Vagina (tissue), 2 donors: ENCODE measurements at regions not wholly inside any gene's neighbourhood (a gene's known extent, or its start where the extent isn't known, plus 50 kb on each side); places are given as distances from the start of the nearest gene placed in this dataset.

Source experiments
- POLR2A ChIP-seq, 2 donors: fragments of 450-650 bp; IDR thresholded peaks; one replicate each; pipeline ENCODE4 v1.6.1; 2017; ENCODE audit warnings: antibody characterized with exemption in 2 of 2, mild to moderate bottlenecking in 2 of 2, moderate library complexity in 2 of 2
- POLR2AphosphoS5 ChIP-seq, 2 donors: sonication (generic); formaldehyde crosslinking; IDR thresholded peaks; one replicate each; pipeline ENCODE4 v1.9.0; 2017; ENCODE audit warnings: antibody characterized with exemption in 2 of 2, mild to moderate bottlenecking in 2 of 2, low read depth in 1 of 2; ENCODE audit not compliant: insufficient read depth in 1 of 2
- TF ChIP-seq, protein P1 (sequence below), 3 experiments: fragments of 450-650 bp in 2 of 3; fragments of 200-600 bp in 1 of 3; sonication (generic) in 1 of 3; IDR thresholded peaks; one replicate each; pipeline ENCODE4 v1.5.1; 2017 to 2019; ENCODE audit warnings: antibody characterized with exemption in 3 of 3, mild to moderate bottlenecking in 2 of 3, moderate library complexity in 2 of 3

DNA sequence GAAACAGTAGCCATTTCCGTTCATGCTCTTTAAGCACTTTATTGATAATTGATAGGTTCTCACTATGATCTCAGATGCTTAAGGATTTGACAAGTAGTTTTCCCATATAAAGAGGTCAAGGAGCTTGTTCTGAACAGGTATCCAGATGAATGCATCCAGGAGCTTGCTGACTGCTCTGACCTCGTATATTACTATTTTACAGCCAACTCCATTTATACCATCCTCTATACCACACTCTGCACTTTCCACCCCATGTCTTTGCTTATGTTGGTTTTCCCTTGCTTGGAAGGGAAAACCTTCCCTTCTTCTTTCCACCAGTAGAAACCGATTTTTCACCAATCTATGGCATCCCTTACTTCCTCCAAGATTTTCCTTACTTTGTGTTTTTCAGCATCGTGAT is 107.2 kb downstream of the LHX9 start:
- TF ChIP-seq, protein P1, sequence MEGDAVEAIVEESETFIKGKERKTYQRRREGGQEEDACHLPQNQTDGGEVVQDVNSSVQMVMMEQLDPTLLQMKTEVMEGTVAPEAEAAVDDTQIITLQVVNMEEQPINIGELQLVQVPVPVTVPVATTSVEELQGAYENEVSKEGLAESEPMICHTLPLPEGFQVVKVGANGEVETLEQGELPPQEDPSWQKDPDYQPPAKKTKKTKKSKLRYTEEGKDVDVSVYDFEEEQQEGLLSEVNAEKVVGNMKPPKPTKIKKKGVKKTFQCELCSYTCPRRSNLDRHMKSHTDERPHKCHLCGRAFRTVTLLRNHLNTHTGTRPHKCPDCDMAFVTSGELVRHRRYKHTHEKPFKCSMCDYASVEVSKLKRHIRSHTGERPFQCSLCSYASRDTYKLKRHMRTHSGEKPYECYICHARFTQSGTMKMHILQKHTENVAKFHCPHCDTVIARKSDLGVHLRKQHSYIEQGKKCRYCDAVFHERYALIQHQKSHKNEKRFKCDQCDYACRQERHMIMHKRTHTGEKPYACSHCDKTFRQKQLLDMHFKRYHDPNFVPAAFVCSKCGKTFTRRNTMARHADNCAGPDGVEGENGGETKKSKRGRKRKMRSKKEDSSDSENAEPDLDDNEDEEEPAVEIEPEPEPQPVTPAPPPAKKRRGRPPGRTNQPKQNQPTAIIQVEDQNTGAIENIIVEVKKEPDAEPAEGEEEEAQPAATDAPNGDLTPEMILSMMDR (IDR thresholded peaks at IDR 0.05), result no peak
- TF ChIP-seq POLR2AphosphoS5 (IDR thresholded peaks at IDR 0.05; ENCODE audit: insufficient read depth in 1 of 2, low read depth in 1 of 2) (no peak), POLR2A (IDR thresholded peaks at IDR 0.05) (no peak)
